Astrocyte of the spinal cord (primary cell): ENCODE measurements at regions not wholly inside any gene's neighbourhood (a gene's known extent, or its start where the extent isn't known, plus 50 kb on each side); places are given as distances from the start of the nearest gene placed in this dataset.

ENCODE experiments used
- DNase-seq: peaks from one replicate; pipeline ENCODE4 v3.0.0; 2011; ENCODE audit warnings: low read depth, low spot score
- H3K4me3 ChIP-seq: 2 replicates; pipeline ENCODE4 v1.5.1; 2011; ENCODE audit warnings: low read depth, mild to moderate bottlenecking, low read length, moderate library complexity
- in situ Hi-C: cut with HindIII; loops from 2 replicates; pipeline ENCODE4 v1.10.0; 2017; ENCODE audit warnings: low sequenced_read_pairs
- TF ChIP-seq, protein P1 (sequence below): IDR thresholded peaks from 2 replicates; pipeline ENCODE4 v1.5.1; 2012; ENCODE audit warnings: low read depth, mild to moderate bottlenecking, low read length, inconsistent platforms

DNA sequence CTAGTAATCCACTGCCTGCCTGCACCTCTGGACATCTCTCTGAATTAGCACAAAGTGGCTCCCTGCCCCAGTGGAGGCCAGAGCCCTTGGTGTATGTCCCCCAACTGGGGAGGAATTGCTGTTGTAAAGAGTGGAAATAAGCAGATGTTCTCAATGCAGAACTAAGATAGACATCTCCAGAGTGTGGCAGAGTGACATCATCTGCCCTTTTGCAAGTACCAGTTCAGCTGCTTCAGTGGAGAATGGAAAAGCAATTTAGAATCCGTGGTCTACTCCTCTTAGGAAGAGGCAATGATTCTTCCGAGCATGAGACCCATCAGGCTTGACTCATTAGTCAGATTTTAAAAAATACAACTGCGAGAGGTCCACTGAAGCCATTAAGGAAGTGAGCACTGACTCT lies 1512.0 kb upstream of the GOT2 start:
- no peak for DNase-seq
- H3K4me3 ChIP-seq, result no peak overlapping the region
- in situ Hi-C loops, result no loop called here
- TF ChIP-seq, protein P1, sequence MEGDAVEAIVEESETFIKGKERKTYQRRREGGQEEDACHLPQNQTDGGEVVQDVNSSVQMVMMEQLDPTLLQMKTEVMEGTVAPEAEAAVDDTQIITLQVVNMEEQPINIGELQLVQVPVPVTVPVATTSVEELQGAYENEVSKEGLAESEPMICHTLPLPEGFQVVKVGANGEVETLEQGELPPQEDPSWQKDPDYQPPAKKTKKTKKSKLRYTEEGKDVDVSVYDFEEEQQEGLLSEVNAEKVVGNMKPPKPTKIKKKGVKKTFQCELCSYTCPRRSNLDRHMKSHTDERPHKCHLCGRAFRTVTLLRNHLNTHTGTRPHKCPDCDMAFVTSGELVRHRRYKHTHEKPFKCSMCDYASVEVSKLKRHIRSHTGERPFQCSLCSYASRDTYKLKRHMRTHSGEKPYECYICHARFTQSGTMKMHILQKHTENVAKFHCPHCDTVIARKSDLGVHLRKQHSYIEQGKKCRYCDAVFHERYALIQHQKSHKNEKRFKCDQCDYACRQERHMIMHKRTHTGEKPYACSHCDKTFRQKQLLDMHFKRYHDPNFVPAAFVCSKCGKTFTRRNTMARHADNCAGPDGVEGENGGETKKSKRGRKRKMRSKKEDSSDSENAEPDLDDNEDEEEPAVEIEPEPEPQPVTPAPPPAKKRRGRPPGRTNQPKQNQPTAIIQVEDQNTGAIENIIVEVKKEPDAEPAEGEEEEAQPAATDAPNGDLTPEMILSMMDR, result no peak

GRCh38 chr16:60241671-60242070 lies 1507.6 kb upstream of the GOT2 start:
- TF ChIP-seq, protein P1, result no peak
- in situ Hi-C loops, result no loop called here
- DNase-seq, result no peak
- no peak overlapping the region for H3K4me3 ChIP-seq

GRCh38 chr16:60230666-60231065 lies 1496.5 kb upstream of the GOT2 start:
- no peak for DNase-seq
- TF ChIP-seq, protein P1, result no peak
- in situ Hi-C loops, result no loop called here
- H3K4me3 ChIP-seq, result no peak overlapping the region

DNA sequence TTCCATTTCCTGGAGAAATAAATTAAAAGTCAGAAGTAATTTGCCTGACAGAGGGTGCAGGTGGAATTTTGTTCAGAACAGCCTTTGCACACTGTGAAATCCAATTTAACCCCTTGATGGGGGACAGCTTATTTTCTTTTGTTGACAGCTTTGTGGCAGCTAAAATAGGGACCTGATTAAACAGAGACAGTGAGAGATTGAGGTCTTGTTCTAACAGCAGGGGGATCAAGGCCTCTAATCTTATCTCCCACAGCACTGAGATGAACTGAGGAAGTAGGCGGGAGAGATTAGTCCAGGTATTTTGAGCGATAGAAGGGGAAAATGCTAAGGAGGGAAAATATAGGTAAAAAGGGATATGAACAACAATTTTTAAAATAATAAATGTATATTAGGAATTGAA lies 1491.4 kb upstream of the GOT2 start:
- in situ Hi-C loops, result no loop called here
- DNase-seq, result no peak
- no peak overlapping the region for H3K4me3 ChIP-seq
- TF ChIP-seq, protein P1, result no peak

DNA sequence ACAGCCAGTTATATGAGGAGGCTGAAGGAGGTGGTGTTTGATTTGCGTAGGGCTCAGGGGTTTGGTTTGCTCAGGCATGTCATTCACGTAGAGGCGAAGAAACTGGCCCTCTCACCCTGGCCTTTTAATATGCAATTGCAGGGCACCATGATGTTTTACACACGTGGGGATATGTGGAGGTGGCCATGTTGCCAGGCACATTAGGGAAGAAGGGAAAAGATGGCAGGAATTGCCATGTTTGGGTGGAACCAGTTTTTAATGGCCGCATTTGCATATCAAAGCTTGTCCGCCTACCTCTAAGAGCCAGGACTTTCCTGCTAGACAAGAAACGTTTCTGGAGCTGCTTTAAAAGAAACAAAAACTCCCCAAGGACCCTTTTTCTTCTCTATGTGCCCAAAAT lies 1483.7 kb upstream of the GOT2 start:
- no peak for DNase-seq
- TF ChIP-seq, protein P1, result no peak
- in situ Hi-C loops, result no loop called here
- H3K4me3 ChIP-seq, result no peak overlapping the region

- TF ChIP-seq, protein P1, result no peak
Observed at GRCh38 chr16:60214311-60214710, 1480.2 kb upstream of the GOT2 start.

GRCh38 chr16:60206516-60206915 lies 1472.4 kb upstream of the GOT2 start:
- DNase-seq, result no peak
- no peak overlapping the region for H3K4me3 ChIP-seq
- TF ChIP-seq, protein P1, result no peak
- in situ Hi-C loops, result no loop called here

More at GRCh38 chr16:60214311-60214710, 1480.2 kb upstream of the GOT2 start:
- no peak for DNase-seq
- in situ Hi-C loops, result no loop called here
- no peak overlapping the region for H3K4me3 ChIP-seq
